CD4-positive, alpha-beta T cell (primary cell): ENCODE measurements at regions not wholly inside any gene's neighbourhood (a gene's known extent, or its start where the extent isn't known, plus 50 kb on each side); places are given as distances from the start of the nearest gene placed in this dataset.

Source experiments
- ATAC-seq: fragments of 200-7000 bp; cut with Tn5 transposase; one replicate; pipeline ENCODE4 v1.10.0; 2022; ENCODE audit warnings: mild to moderate bottlenecking; ENCODE audit not compliant: poor library complexity
- CTCF ChIA-PET: fragments of 350-600 bp; sonication (Branson Sonifier 250); formaldehyde crosslinking; loops from one replicate; lab custom pipeline; 2021; ENCODE audit warnings: antibody characterized with exemption, inconsistent platforms; lab: Charles Lee
- POLR2A ChIA-PET: fragments of 350-600 bp; sonication (Branson Sonifier 250); formaldehyde crosslinking; loops from one replicate; lab custom pipeline; 2021; ENCODE audit warnings: antibody characterized with exemption, inconsistent platforms; lab: Charles Lee
- DNase-seq, 14 experiments: peaks; one replicate each; pipeline ENCODE4 v3.0.0-alpha.2; 2013 to 2020; ENCODE audit warnings: mixed read lengths in 2 of 14
- H3K27ac ChIP-seq, 2 donors: one replicate each; pipeline versions ENCODE4 v1.5.1 to v1.7.0; 2013; ENCODE audit warnings: low read length in 2 of 2, low read depth in 1 of 2, mild to moderate bottlenecking in 1 of 2
- H3K27me3 ChIP-seq, 2 experiments: 1 replicate in 1 of 2; 2 replicates in 1 of 2; pipeline versions ENCODE4 v1.6.1 to v1.7.0; 2013; ENCODE audit warnings: low read length in 2 of 2, control low read depth in 1 of 2, mild to moderate bottlenecking in 1 of 2, moderate library complexity in 1 of 2; ENCODE audit not compliant: insufficient read depth in 2 of 2, control insufficient read depth in 1 of 2
- H3K36me3 ChIP-seq: one replicate; pipeline ENCODE4 v1.6.1; 2013; ENCODE audit warnings: low read length, control low read depth; ENCODE audit not compliant: insufficient read depth
- H3K4me1 ChIP-seq: one replicate; pipeline ENCODE4 v1.6.1; 2013; ENCODE audit warnings: low read length, control low read depth; ENCODE audit not compliant: insufficient read depth
- H3K4me3 ChIP-seq: one replicate; pipeline ENCODE4 v1.5.1; 2013; ENCODE audit warnings: mild to moderate bottlenecking, low read length, moderate library complexity
- H3K9me3 ChIP-seq, 2 experiments: 1 replicate in 1 of 2; 2 replicates in 1 of 2; pipeline versions ENCODE4 v1.6.1 to v1.7.0; 2013; ENCODE audit warnings: low read length in 2 of 2, mild to moderate bottlenecking in 2 of 2, control low read depth in 1 of 2, moderate library complexity in 1 of 2; ENCODE audit not compliant: control insufficient read depth in 1 of 2, insufficient read depth in 1 of 2
- H3K27ac Mint-ChIP-seq: one replicate; pipeline ENCODE4 v1.8.0; 2020; ENCODE audit warnings: mixed read lengths
- H3K27me3 Mint-ChIP-seq: one replicate; pipeline ENCODE4 v1.8.0; 2021; ENCODE audit warnings: mixed read lengths
- H3K36me3 Mint-ChIP-seq: one replicate; pipeline ENCODE4 v1.8.0; 2021; ENCODE audit warnings: low read depth, mixed read lengths
- H3K4me1 Mint-ChIP-seq: one replicate; pipeline ENCODE4 v1.8.0; 2021; ENCODE audit warnings: low read depth, mixed read lengths
- H3K4me3 Mint-ChIP-seq: one replicate; pipeline ENCODE4 v1.8.0; 2020; ENCODE audit warnings: mild to moderate bottlenecking, mixed read lengths
- H3K9me3 Mint-ChIP-seq: one replicate; pipeline ENCODE4 v1.8.0; 2020; ENCODE audit warnings: mixed read lengths
- intact Hi-C, 2 experiments: fragments of 100-400 bp; cut with DNase I in 1 of 2; cut with micrococcal nuclease in 1 of 2; formaldehyde crosslinking; loops; one replicate each; pipeline versions ENCODE4 v1.15.1 to v1.9.0; 2023 to 2025; cut with DNase I, micrococcal nuclease
- TF ChIP-seq, protein P1 (sequence below): fragments of 200-600 bp; IDR thresholded peaks from one replicate; pipeline ENCODE4 v1.8.0; 2022; ENCODE audit warnings: antibody characterized with exemption, mild to moderate bottlenecking

- Mint-ChIP-seq H3K27ac (no peak overlapping the region), H3K36me3 (no peaks in the 10 kb centered on the region), H3K9me3 (peaks cover 2% of the 10 kb centered on the region), H3K4me1 (no peaks in the 10 kb centered on the region), H3K27me3 (no peaks in the 10 kb centered on the region), H3K4me3 (no peak overlapping the region)
- ATAC-seq, result no peak
- Histone ChIP-seq H3K4me3 (no peak overlapping the region), H3K9me3 (no peaks in the 10 kb centered on the region), H3K36me3 (no peaks in the 10 kb centered on the region), H3K4me1 (no peaks in the 10 kb centered on the region), H3K27ac (no peak overlapping the region), H3K27me3 (no peaks in the 10 kb centered on the region)
- TF ChIP-seq, protein P1, sequence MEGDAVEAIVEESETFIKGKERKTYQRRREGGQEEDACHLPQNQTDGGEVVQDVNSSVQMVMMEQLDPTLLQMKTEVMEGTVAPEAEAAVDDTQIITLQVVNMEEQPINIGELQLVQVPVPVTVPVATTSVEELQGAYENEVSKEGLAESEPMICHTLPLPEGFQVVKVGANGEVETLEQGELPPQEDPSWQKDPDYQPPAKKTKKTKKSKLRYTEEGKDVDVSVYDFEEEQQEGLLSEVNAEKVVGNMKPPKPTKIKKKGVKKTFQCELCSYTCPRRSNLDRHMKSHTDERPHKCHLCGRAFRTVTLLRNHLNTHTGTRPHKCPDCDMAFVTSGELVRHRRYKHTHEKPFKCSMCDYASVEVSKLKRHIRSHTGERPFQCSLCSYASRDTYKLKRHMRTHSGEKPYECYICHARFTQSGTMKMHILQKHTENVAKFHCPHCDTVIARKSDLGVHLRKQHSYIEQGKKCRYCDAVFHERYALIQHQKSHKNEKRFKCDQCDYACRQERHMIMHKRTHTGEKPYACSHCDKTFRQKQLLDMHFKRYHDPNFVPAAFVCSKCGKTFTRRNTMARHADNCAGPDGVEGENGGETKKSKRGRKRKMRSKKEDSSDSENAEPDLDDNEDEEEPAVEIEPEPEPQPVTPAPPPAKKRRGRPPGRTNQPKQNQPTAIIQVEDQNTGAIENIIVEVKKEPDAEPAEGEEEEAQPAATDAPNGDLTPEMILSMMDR, result no peak
- intact Hi-C loops, result no loop called here
- no peak for DNase-seq
- CTCF ChIA-PET, result no interaction called here
- POLR2A ChIA-PET, result no interaction called here
These were observed 854.1 kb downstream of the MAT2B start for GRCh38 chr5:164359260-164360255.

DNA sequence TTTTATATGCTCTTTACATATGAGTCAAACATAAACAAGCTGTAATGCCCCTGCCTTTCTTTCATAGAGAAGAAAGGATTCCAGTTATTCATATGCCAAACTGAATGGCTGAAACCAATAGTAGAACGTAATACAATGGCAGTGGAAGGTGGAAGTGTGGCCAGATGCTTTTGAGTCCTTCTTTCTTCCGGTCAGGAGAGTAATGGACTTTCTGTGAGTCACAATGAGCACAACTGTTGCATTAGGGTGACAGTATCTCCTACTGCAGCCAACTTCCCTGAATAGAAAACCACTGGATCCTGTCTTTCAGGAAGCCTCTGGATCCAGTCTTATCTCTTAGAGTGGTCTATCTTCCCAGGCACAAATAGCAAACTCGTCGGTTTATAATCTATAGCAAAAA, 855.2 kb downstream of the MAT2B start:
- H3K9me3 ChIP-seq, result peaks cover 0 to under 1% of the 10 kb centered on the region in 2 experiments
- ChIA-PET POLR2A (no interaction called here), CTCF (no interaction called here)
- DNase-seq, result no peak
- no peaks in the 10 kb centered on the region for H3K27me3 ChIP-seq
- H3K4me3 Mint-ChIP-seq, result no peak overlapping the region
- H3K27ac ChIP-seq, result no peak overlapping the region
- no peak for ATAC-seq
- TF ChIP-seq, protein P1, result no peak
- no peaks in the 10 kb centered on the region for H3K36me3 ChIP-seq
- H3K4me1 Mint-ChIP-seq, result no peaks in the 10 kb centered on the region
- no peaks in the 10 kb centered on the region for H3K36me3 Mint-ChIP-seq
- intact Hi-C loops, result no loop called here
- H3K27ac Mint-ChIP-seq, result no peak overlapping the region
- peaks cover 2% of the 10 kb centered on the region for H3K9me3 Mint-ChIP-seq
- no peaks in the 10 kb centered on the region for H3K27me3 Mint-ChIP-seq
- H3K4me3 ChIP-seq, result no peak overlapping the region
- no peaks in the 10 kb centered on the region for H3K4me1 ChIP-seq

DNA sequence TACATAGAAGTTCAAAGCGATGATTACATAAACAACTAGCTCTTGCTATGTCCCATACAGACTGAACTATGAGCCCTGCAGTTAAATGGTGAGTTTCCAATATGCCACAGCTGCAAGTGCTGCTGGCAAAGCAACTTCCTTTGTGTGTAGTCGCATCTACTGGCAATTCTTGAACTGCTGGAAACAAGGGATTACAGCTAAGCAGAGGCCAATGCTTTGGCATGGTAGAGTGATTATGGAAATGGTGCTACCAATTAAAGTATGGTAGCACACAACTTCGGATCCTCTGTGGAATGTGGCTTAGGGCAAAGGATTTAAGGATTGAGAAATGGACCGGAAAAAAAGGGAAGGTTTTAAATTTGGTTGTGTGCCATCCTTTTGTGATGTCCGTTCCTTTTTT, 856.6 kb downstream of the MAT2B start:
- Histone ChIP-seq H3K4me3 (no peak overlapping the region), H3K36me3 (no peaks in the 10 kb centered on the region), H3K27ac (no peak overlapping the region), H3K4me1 (no peaks in the 10 kb centered on the region), H3K9me3 (peaks cover 0 to 4% of the 10 kb centered on the region in 2 experiments), H3K27me3 (no peaks in the 10 kb centered on the region)
- ATAC-seq, result no peak
- intact Hi-C loops, result no loop called here
- DNase-seq, result no peak
- Mint-ChIP-seq H3K36me3 (no peaks in the 10 kb centered on the region), H3K27ac (no peak overlapping the region), H3K27me3 (no peaks in the 10 kb centered on the region), H3K4me1 (no peaks in the 10 kb centered on the region), H3K4me3 (no peak overlapping the region), H3K9me3 (peaks cover 2% of the 10 kb centered on the region)
- CTCF ChIA-PET, result no interaction called here
- POLR2A ChIA-PET, result no interaction called here
- TF ChIP-seq, protein P1, result no peak
